NCI-H510A treated with DMSO at 0.1 percent for 48 hours (cell line): ENCODE measurements at regions not wholly inside any gene's neighbourhood (a gene's known extent, or its start where the extent isn't known, plus 50 kb on each side); places are given as distances from the start of the nearest gene placed in this dataset.
"Not testable (repeated sequence)": the region's sequence is repeated elsewhere in the genome, so short reads cannot be mapped to it uniquely, and the experiment has no call there.

Experiments
- DNase-seq: peaks from one replicate; lab custom pipeline; 2025; lab: John Stamatoyannopoulos, UW

- not testable (repeated sequence) for DNase-seq
These were observed 128.5 kb downstream of the MRPL14 start for GRCh38 chr6:43998592-43999243.

- not testable (repeated sequence) for DNase-seq
These were observed 129.2 kb downstream of the MRPL14 start for GRCh38 chr6:43997990-43998585.

- DNase-seq, result no peak
These were observed 129.9 kb downstream of the MRPL14 start for GRCh38 chr6:43997345-43997677.

GRCh38 chr6:43996618-43997344, 130.5 kb downstream of the MRPL14 start:
- DNase-seq, result no peak

- DNase-seq, result no peak
These were observed 132.1 kb downstream of the MRPL14 start for GRCh38 chr6:43995137-43995536.

GRCh38 chr6:43993881-43994523, 133.2 kb downstream of the MRPL14 start:
- peak; percentile 88 for DNase-seq

- no peak for DNase-seq
These were observed 134.2 kb downstream of the MRPL14 start for GRCh38 chr6:43992783-43993644.

- DNase-seq, result no peak
These were observed 135.1 kb downstream of the MRPL14 start for GRCh38 chr6:43992126-43992663.

GRCh38 chr6:43990627-43991619, 136.3 kb downstream of the MRPL14 start:
- DNase-seq, result peak; percentile 69

GRCh38 chr6:43990275-43990626, 137.0 kb downstream of the MRPL14 start:
- peak; percentile 69 for DNase-seq

GRCh38 chr6:43989581-43990146, 137.6 kb downstream of the MRPL14 start:
- peak; percentile 37 for DNase-seq

GRCh38 chr6:43988801-43989200, 138.5 kb downstream of the MRPL14 start:
- DNase-seq, result no peak

- DNase-seq, result no peak
These were observed 139.3 kb downstream of the MRPL14 start for GRCh38 chr6:43987838-43988439.

GRCh38 chr6:43986177-43986825, 141.0 kb downstream of the MRPL14 start:
- no peak for DNase-seq

- DNase-seq, result no peak
These were observed 141.9 kb downstream of the MRPL14 start for GRCh38 chr6:43985329-43985728.

- DNase-seq, result no peak
These were observed 142.6 kb downstream of the MRPL14 start for GRCh38 chr6:43984442-43985321.

- peak; percentile 74 for DNase-seq
These were observed 143.6 kb downstream of the MRPL14 start for GRCh38 chr6:43983632-43984031.

- no peak for DNase-seq
These were observed 144.1 kb downstream of the MRPL14 start for GRCh38 chr6:43983191-43983590.
